H9 (cell line): ENCODE measurements at regions not wholly inside any gene's neighbourhood (a gene's known extent, or its start where the extent isn't known, plus 50 kb on each side); places are given as distances from the start of the nearest gene placed in this dataset.

Experiments used
- DNase-seq: peaks from one replicate; pipeline ENCODE4 v3.0.0-alpha.2; 2017
- H2AFZ ChIP-seq: one replicate; pipeline ENCODE4 v1.6.1; 2013; ENCODE audit warnings: mild to moderate bottlenecking, low read length, control low read depth, moderate library complexity
- H2AK5ac ChIP-seq: 2 replicates; pipeline ENCODE4 v1.6.1; 2013; ENCODE audit warnings: low read length, control low read depth, mixed read lengths; ENCODE audit not compliant: insufficient read length
- H2BK120ac ChIP-seq: one replicate; pipeline ENCODE4 v1.6.1; 2013; ENCODE audit warnings: low read depth, mild to moderate bottlenecking, low read length, control low read depth, inconsistent platforms; ENCODE audit not compliant: poor library complexity, severe bottlenecking
- H2BK12ac ChIP-seq: 2 replicates; pipeline ENCODE4 v1.6.1; 2013; ENCODE audit warnings: low read length, control low read depth, mixed read lengths, low read depth; ENCODE audit not compliant: insufficient read length
- H2BK15ac ChIP-seq: 2 replicates; pipeline ENCODE4 v1.6.1; 2013; ENCODE audit warnings: low read depth, low read length, control low read depth
- H2BK20ac ChIP-seq: one replicate; pipeline ENCODE4 v1.6.1; 2013; ENCODE audit warnings: low read depth, mild to moderate bottlenecking, low read length, control low read depth, inconsistent platforms; ENCODE audit not compliant: poor library complexity, severe bottlenecking
- H2BK5ac ChIP-seq: 2 replicates; pipeline ENCODE4 v1.6.1; 2013; ENCODE audit warnings: low read length, control low read depth, mixed read lengths; ENCODE audit not compliant: insufficient read length
- H3K14ac ChIP-seq: 2 replicates; pipeline ENCODE4 v1.6.1; 2013; ENCODE audit warnings: low read length, control low read depth; ENCODE audit not compliant: insufficient read depth
- H3K18ac ChIP-seq: 2 replicates; pipeline ENCODE4 v1.6.1; 2013; ENCODE audit warnings: low read depth, mild to moderate bottlenecking, mixed read lengths, low read length, control low read depth; ENCODE audit not compliant: insufficient read length
- H3K23ac ChIP-seq: 2 replicates; pipeline ENCODE4 v1.6.1; 2013; ENCODE audit warnings: low read length, control low read depth, mixed read lengths, low read depth; ENCODE audit not compliant: insufficient read length
- H3K23me2 ChIP-seq: 2 replicates; pipeline ENCODE4 v1.6.1; 2013; ENCODE audit warnings: low read depth, mild to moderate bottlenecking, mixed read lengths, low read length, control low read depth; ENCODE audit not compliant: insufficient read length, poor library complexity, severe bottlenecking
- H3K27ac ChIP-seq: 2 replicates; pipeline ENCODE4 v1.5.1; 2013; ENCODE audit warnings: low read length, control low read depth, mixed read lengths, low read depth; ENCODE audit not compliant: insufficient read length
- H3K27me3 ChIP-seq: 2 replicates; pipeline ENCODE4 v1.6.1; 2013; ENCODE audit warnings: low read length, control low read depth, inconsistent platforms; ENCODE audit not compliant: insufficient read depth
- H3K4ac ChIP-seq: 2 replicates; pipeline ENCODE4 v1.6.1; 2013; ENCODE audit warnings: low read depth, mild to moderate bottlenecking, control low read depth, inconsistent platforms, low read length, moderate library complexity
- H3K4me1 ChIP-seq: 2 replicates; pipeline ENCODE4 v1.6.1; 2013; ENCODE audit warnings: low read length, control low read depth, inconsistent platforms; ENCODE audit not compliant: insufficient read depth
- H3K4me2 ChIP-seq: 2 replicates; pipeline ENCODE4 v1.6.1; 2013; ENCODE audit warnings: low read length, control low read depth, mixed read lengths; ENCODE audit not compliant: insufficient read length, insufficient read depth
- H3K56ac ChIP-seq: 2 replicates; pipeline ENCODE4 v1.6.1; 2013; ENCODE audit warnings: low read depth, mild to moderate bottlenecking, mixed read lengths, low read length, control low read depth; ENCODE audit not compliant: insufficient read length
- H3K79me1 ChIP-seq: 2 replicates; pipeline ENCODE4 v1.6.1; 2013; ENCODE audit warnings: low read depth, mild to moderate bottlenecking, moderate library complexity, low read length, control low read depth, inconsistent platforms; ENCODE audit not compliant: insufficient read depth, poor library complexity, severe bottlenecking
- H3K79me2 ChIP-seq: 2 replicates; pipeline ENCODE4 v1.6.1; 2013; ENCODE audit warnings: low read length, control low read depth, inconsistent platforms; ENCODE audit not compliant: insufficient read depth
- H3K9ac ChIP-seq: 2 replicates; pipeline ENCODE4 v1.6.1; 2013; ENCODE audit warnings: low read length, control low read depth, mixed read lengths; ENCODE audit not compliant: insufficient read length; ENCODE audit errors: extremely low read depth
- H3K9me3 ChIP-seq: one replicate; pipeline ENCODE4 v1.6.1; 2013; ENCODE audit warnings: low read depth, low read length, inconsistent platforms; ENCODE audit not compliant: control insufficient read depth
- H3T11ph ChIP-seq: one replicate; pipeline ENCODE4 v1.6.1; 2013; ENCODE audit warnings: mild to moderate bottlenecking, low read length, control low read depth, inconsistent platforms
- H4K20me1 ChIP-seq: one replicate; pipeline ENCODE4 v1.6.1; 2013; ENCODE audit not compliant: control insufficient read depth, insufficient read length, insufficient read depth
- H4K5ac ChIP-seq: 2 replicates; pipeline ENCODE4 v1.6.1; 2013; ENCODE audit warnings: low read depth, mild to moderate bottlenecking, mixed read lengths, low read length, control low read depth; ENCODE audit not compliant: insufficient read length
- H4K8ac ChIP-seq: replicated peaks from 2 replicates; pipeline ENCODE4 v1.6.1; 2013; ENCODE audit warnings: low read length, control low read depth, mixed read lengths, low read depth; ENCODE audit not compliant: insufficient read length
- H4K91ac ChIP-seq: 2 replicates; pipeline ENCODE4 v1.6.1; 2013; ENCODE audit warnings: low read depth, mild to moderate bottlenecking, moderate library complexity, mixed read lengths, low read length, control low read depth; ENCODE audit not compliant: insufficient read length
- H3K27ac Mint-ChIP-seq, 3 experiments: 2 replicates in 2 of 3; 3 replicates in 1 of 3; pipeline ENCODE4 v1.8.0; 2020 to 2021; ENCODE audit warnings: mixed read lengths in 3 of 3, mild to moderate bottlenecking in 1 of 3, moderate library complexity in 1 of 3
- H3K27me3 Mint-ChIP-seq: 2 replicates; pipeline ENCODE4 v1.8.0; 2021; ENCODE audit warnings: low read depth, mild to moderate bottlenecking, moderate library complexity, mixed read lengths
- H3K36me3 Mint-ChIP-seq, 3 experiments: 2 replicates in 2 of 3; 3 replicates in 1 of 3; pipeline ENCODE4 v1.8.0; 2020 to 2021; ENCODE audit warnings: low read depth in 3 of 3, mixed read lengths in 3 of 3; ENCODE audit not compliant: insufficient read depth in 1 of 3
- H3K4me1 Mint-ChIP-seq, 2 experiments: 2 replicates each; pipeline ENCODE4 v1.8.0; 2020; ENCODE audit warnings: mixed read lengths in 2 of 2
- H3K4me3 Mint-ChIP-seq, 2 experiments: 2 replicates in 1 of 2; 3 replicates in 1 of 2; pipeline ENCODE4 v1.8.0; 2020 to 2021; ENCODE audit warnings: mild to moderate bottlenecking in 2 of 2, mixed read lengths in 2 of 2, moderate library complexity in 1 of 2
- H3K9me3 Mint-ChIP-seq, 2 experiments: 2 replicates in 1 of 2; 3 replicates in 1 of 2; pipeline ENCODE4 v1.8.0; 2020; ENCODE audit warnings: mild to moderate bottlenecking in 2 of 2, mixed read lengths in 2 of 2, moderate library complexity in 1 of 2
- CTCF ChIP-seq: fragments of 200-600 bp; sonication (generic); conservative IDR thresholded peaks from 3 replicates; pipeline ENCODE4 v1.8.0; 2021; ENCODE audit warnings: antibody characterized with exemption, mild to moderate bottlenecking
- WGBS: extraction: QIAGEN DNeasy Blood & Tissue Kit; methylation state at CpG from one replicate; pipeline ENCODE4 v1.1.7; 2013; ENCODE audit warnings: missing lambda C conversion rate, low lambda C conversion rate, mixed read lengths; ENCODE audit not compliant: insufficient read length; ENCODE audit errors: extremely low coverage; 5-methylcytosine and 5-hydroxymethylcytosine counted together

DNA sequence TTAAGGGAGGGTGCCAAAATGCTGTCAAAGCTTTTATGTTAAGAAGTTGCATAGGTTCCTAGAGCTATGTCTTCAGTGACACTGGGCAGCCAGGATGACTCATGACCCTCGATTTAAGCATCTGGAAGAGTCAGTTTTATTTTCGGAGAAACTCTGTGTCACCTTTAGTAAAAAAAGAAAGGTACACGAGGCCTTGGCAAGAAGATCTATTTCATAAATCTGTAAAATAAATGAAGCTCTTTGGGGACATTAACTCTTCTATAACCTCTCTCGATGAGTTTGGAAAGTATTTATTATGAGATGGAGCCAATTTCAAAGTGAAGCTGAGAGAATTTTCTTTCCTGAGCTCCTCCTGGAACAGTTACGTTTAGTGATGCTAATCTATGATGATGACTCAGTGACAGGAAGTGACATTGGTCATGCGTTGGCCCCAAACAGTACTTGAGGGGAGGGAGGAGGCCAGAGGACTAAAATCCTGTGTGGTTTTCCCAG, 156.5 kb downstream of the HLX start:
- peaks cover 1 to 3% of the 10 kb centered on the region in 2 experiments; a peak in 2 of 5 replicates for H3K9me3 Mint-ChIP-seq
- H4K91ac ChIP-seq = no peak overlapping the region
- no peak overlapping the region for H3K4ac ChIP-seq
- no peaks in the 10 kb centered on the region; a peak in 1 of 7 replicates for H3K36me3 Mint-ChIP-seq
- no peaks in the 10 kb centered on the region for H3K27me3 ChIP-seq
- no peak overlapping the region for H2BK12ac ChIP-seq
- H3K27ac Mint-ChIP-seq = no peak overlapping the region; a peak in 1 of 7 replicates
- H3K9ac ChIP-seq = no peak overlapping the region
- DNase-seq = no peak
- no peak for TF ChIP-seq CTCF
- H3K27ac ChIP-seq = no peak overlapping the region
- no peaks in the 10 kb centered on the region for H3K79me2 ChIP-seq
- WGBS = no CpG with 5 or more reads among the region's 6 CpGs
- H3K56ac ChIP-seq = no peak overlapping the region
- no peak overlapping the region for H2BK120ac ChIP-seq
- H3K14ac ChIP-seq = no peak overlapping the region
- no peak overlapping the region for H2BK15ac ChIP-seq
- H2AFZ ChIP-seq = no peak overlapping the region
- no peak overlapping the region for H4K8ac ChIP-seq
- no peaks in the 10 kb centered on the region for H3K9me3 ChIP-seq
- H4K5ac ChIP-seq = no peak overlapping the region
- H3K4me2 ChIP-seq = no peak overlapping the region
- no peaks in the 10 kb centered on the region for H3K79me1 ChIP-seq
- H2BK20ac ChIP-seq = no peak overlapping the region
- no peaks in the 10 kb centered on the region for H3K23me2 ChIP-seq
- H3K27me3 Mint-ChIP-seq = no peaks in the 10 kb centered on the region
- H3K4me3 Mint-ChIP-seq = no peak overlapping the region
- H2AK5ac ChIP-seq = no peak overlapping the region
- no peak overlapping the region for H3T11ph ChIP-seq
- no peaks in the 10 kb centered on the region; the same call in 1 of the 2 replicates for H3K4me1 ChIP-seq
- no peaks in the 10 kb centered on the region for H4K20me1 ChIP-seq
- H3K23ac ChIP-seq = no peak overlapping the region
- H3K4me1 Mint-ChIP-seq = peaks cover 14 to 23% of the 10 kb centered on the region in 2 experiments
- H2BK5ac ChIP-seq = no peak overlapping the region
- no peak overlapping the region for H3K18ac ChIP-seq
